Activated CD4-positive, CD25-positive, alpha-beta regulatory T cell (primary cell): ENCODE measurements at regions not wholly inside any gene's neighbourhood (a gene's known extent, or its start where the extent isn't known, plus 50 kb on each side); places are given as distances from the start of the nearest gene placed in this dataset.
A peak's percentile ranks its signal among the peaks of the same experiment; 100 is the strongest.
"Not testable (repeated sequence)": the region's sequence is repeated elsewhere in the genome, so short reads cannot be mapped to it uniquely, and the experiment has no call there.

Experiments
- DNase-seq, 4 experiments: peaks; one replicate each; lab custom pipeline; 2025; lab: John Stamatoyannopoulos, UW

GRCh38 chr21:33121715-33122475 lies 52.0 kb downstream of the OLIG1 start:
- no peak for DNase-seq

- no peak for DNase-seq
Measured at GRCh38 chr21:33122507-33122906, 52.6 kb downstream of the OLIG1 start.

- DNase-seq = no peak
Measured at GRCh38 chr21:33123374-33124123, 53.6 kb downstream of the OLIG1 start.

DNA sequence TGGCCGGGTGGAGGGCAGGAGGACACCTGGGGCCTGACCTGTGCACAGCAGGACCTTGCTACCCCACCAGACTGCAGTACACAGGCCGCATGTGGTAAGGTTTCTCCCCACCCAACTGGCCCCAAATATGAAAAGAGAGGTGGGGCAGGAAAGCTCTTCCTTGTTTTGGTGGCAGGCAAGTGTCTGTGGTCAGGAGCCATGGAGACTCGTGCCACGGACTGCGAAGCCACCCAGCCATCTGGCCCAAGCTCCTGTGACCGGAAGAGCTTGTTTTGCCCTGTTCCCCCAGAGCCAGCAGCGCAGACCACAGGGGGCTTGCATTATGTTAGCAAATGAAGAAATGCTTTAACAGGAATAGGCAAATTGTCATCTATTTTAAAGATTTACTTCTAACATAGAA lies 54.9 kb downstream of the OLIG1 start:
- DNase-seq = no peak

GRCh38 chr21:33125680-33126375 lies 55.9 kb downstream of the OLIG1 start:
- DNase-seq = no peak

DNA sequence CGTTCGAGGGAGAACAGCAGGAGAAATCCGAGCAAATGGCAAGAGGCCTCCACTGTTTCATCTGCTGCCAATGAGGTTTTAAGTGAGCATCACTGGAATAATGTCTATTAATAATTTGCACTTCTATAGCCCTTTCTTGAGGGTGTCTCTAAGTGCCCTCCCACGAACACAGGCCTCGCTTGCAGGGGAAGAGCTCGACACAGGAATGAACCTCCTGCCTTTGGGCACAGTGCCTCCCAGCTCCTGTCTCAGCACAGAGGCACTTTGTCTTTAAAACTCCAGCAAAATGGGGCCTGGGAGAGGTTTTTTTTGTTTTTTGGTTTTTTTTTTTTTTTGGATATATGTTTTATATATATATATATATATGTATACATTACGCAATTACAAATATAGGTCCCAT lies 56.6 kb downstream of the OLIG1 start:
- no peak for DNase-seq

GRCh38 chr21:33127154-33127867 lies 57.4 kb downstream of the OLIG1 start:
- peak in 3 of 4 experiments; percentile 3 to 26 (median 4) for DNase-seq

- DNase-seq = no peak
Measured at GRCh38 chr21:33127868-33128242, 57.9 kb downstream of the OLIG1 start.

DNA sequence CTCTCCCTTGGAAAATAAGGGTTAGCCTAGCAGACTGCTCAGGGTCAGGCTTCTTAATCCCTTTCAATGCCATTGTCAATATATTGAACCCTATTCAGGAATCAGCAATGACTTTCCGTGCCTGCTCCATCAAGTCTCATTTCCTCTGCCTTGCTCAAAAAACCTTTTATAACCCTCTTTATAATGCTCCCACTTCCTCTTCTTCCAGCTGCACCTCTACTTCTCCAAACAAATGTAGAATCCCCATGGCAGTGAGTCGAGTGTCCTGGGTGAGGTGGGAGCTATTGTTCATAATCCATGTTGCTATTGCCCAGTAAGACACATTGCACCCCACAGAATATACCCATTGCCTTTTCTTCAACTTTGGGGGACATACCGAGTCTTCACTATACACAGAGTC lies 58.6 kb downstream of the OLIG1 start:
- no peak for DNase-seq

- DNase-seq = no peak
Measured at GRCh38 chr21:33132054-33132453, 62.1 kb downstream of the OLIG1 start.

GRCh38 chr21:33133892-33134291 lies 64.0 kb downstream of the OLIG1 start:
- DNase-seq = no peak

- DNase-seq = no peak
Measured at GRCh38 chr21:33135925-33136324, 66.0 kb downstream of the OLIG1 start.

- DNase-seq = no peak
Measured at GRCh38 chr21:33136847-33137502, 67.0 kb downstream of the OLIG1 start.

DNA sequence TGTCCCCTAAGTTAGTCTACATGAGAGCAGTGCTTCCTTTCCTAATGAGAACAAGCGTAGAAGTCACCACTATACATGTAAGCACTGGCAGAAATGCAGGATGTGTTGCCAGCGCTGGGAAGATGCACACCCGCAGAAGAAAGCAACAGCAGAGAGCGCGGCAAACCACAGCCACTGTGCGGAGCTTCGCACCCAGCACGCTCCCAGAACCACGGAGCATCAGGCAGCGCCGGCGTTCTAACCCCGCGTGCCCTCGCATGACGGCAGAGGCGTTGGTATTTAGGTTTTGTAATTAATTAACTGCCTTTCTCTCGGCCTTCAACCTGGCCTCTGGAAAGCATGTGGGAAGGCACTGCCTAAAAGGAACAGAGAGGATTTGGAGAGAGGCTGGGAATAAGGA lies 69.1 kb downstream of the OLIG1 start:
- DNase-seq = no peak

DNA sequence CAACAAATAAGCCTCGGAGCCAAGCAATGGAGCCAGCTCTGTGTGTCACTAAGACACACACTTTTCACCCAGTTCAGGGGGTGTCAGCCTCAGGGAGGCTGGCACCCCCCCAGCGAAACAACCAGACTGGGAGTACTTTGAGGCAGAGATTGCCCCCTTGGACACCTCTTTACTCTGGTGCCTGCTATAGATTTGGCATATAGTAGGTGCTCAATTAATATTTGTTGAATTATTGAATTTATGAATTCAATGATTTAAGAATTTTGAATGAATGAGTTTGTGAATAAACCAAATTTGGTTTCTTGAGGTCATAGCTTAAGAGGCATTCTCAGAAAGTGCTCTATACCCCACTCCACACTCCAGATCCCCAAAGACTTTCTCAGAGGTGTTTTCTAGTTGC lies 70.3 kb downstream of the OLIG1 start:
- no peak for DNase-seq

GRCh38 chr21:33146467-33146866 lies 76.5 kb downstream of the OLIG1 start:
- no peak for DNase-seq

DNA sequence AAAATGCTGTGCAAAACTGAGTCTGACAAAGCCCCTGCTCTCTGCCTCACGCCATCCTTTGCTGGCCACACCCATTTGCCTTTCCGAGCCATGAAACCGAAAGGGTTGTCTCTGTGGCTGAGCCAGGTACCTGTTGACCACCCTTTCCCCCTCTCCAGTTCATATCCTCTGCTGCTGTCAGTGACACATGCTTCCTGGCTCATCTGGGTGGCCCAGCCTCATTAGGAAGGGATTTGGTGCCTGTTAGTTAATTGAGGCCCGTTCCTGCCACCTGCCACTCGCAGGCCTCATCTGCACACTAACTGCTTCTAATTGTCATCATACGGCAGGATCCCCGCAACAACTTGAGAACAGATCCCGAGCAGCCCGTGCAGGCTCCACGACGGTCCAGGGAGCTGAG lies 79.2 kb downstream of the OLIG1 start:
- no peak for DNase-seq

DNA sequence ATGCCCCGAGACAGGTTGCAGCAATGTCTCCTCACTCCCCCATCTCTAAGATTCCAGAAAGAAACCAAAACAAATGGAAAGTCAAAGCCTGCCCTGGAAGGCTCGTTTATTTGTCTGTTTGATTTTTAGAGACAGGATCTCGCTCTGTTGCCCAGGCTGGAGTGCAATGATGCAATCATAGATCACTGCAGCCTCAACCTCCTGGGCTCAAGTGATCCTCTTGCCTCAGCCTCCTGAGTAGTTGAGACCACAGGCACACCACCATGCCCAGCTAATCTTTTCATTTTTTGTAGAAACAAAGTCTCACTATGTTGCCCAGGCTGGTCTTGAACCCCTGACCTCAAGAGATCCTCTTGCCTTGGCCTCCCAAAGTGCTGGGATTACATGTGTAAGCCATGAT lies 78.8 kb upstream of the IFNAR2 start:
- not testable (repeated sequence) for DNase-seq

DNA sequence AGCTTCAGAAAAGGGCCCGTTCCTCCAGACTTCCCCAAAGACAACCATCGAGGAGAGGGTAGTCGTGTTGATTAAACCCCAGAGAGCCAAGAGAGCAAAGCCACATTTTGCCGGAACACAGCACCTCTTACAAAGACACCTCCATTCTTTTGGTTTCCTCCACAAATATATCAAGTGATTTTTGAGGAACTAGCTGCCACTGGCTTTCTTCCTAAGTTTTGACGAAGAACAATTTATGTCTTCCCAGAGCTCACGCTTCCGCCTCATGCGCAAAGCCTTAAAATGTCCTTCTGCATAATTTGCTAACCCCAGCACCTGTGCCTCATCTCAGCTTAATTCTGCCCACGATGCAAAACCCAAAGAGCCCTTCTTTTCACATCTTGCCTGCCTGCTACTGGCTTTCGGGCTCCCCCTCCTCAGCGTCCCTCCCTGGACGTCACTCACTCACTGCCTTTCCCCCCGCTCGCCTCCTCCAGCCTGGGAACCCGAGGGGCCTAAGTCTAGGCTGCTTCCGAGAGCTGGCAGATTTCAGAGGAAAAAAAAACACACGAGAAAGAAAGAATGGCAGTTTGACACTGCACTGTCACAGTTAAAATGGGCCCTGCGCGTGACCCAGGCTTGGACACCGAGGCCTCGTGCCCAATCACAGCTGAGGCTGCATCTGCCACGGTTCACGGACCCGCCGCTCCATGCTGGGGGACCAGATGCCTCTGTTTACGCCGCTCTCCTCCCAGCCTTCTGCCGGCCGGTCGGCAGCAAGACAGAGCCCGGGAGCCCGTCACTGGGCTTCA lies 77.6 kb upstream of the IFNAR2 start:
- no peak for DNase-seq

- DNase-seq = no peak
Measured at GRCh38 chr21:33152732-33153130, 77.0 kb upstream of the IFNAR2 start.

DNA sequence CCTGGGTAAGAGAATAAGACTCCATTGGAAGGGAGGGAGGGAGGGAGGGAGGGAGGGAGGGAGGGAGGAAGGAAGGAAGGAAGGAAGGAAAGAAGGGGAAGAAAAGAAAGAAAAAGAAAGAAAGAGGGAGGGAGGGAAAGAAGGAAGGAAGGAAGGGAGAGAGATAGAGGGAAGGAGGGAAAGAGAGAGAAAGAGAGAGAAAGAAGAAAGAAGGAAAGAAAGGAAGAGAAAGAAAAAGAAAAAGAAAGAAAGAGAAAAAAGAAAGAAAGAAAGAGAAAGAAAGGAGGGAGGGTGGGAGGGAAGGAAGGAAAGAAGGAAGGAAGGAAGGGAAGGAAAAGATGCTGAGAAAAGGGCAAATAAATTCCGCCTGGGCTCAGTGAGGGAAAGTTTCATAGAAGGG lies 74.7 kb upstream of the IFNAR2 start:
- no peak for DNase-seq
